GM12874 (cell line): ENCODE measurements at regions not wholly inside any gene's neighbourhood (a gene's known extent, or its start where the extent isn't known, plus 50 kb on each side); places are given as distances from the start of the nearest gene placed in this dataset.

Experiments
- TF ChIP-seq, protein P1 (sequence below): IDR thresholded peaks from 2 replicates; pipeline ENCODE4 v1.5.1; 2011; ENCODE audit warnings: low read depth, mild to moderate bottlenecking, control low read depth, low read length, moderate library complexity; ENCODE audit not compliant: insufficient read depth

DNA sequence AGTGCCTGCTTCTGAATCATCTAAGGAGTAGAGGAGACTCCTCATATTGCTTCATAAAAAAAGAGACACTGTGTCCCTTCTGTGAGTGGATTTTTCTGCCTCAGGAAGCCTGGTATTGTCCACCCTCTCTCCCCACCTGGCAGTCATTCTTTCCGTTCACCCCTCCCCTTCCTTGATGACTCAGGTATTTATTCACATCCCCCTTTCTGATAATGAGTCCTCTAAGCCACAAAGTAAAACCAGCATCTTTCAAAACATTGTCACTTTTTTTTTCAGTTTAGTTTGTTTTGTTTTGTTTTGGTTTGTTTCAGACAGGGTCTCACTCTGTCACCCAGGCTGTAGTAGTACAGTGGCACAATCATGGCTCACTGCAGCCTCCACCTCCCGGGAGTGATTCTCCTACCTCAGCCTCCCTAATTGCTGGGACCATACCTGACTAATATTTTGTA, 65.2 kb upstream of the UBE2E1 start:
- TF ChIP-seq, protein P1, sequence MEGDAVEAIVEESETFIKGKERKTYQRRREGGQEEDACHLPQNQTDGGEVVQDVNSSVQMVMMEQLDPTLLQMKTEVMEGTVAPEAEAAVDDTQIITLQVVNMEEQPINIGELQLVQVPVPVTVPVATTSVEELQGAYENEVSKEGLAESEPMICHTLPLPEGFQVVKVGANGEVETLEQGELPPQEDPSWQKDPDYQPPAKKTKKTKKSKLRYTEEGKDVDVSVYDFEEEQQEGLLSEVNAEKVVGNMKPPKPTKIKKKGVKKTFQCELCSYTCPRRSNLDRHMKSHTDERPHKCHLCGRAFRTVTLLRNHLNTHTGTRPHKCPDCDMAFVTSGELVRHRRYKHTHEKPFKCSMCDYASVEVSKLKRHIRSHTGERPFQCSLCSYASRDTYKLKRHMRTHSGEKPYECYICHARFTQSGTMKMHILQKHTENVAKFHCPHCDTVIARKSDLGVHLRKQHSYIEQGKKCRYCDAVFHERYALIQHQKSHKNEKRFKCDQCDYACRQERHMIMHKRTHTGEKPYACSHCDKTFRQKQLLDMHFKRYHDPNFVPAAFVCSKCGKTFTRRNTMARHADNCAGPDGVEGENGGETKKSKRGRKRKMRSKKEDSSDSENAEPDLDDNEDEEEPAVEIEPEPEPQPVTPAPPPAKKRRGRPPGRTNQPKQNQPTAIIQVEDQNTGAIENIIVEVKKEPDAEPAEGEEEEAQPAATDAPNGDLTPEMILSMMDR = no peak

DNA sequence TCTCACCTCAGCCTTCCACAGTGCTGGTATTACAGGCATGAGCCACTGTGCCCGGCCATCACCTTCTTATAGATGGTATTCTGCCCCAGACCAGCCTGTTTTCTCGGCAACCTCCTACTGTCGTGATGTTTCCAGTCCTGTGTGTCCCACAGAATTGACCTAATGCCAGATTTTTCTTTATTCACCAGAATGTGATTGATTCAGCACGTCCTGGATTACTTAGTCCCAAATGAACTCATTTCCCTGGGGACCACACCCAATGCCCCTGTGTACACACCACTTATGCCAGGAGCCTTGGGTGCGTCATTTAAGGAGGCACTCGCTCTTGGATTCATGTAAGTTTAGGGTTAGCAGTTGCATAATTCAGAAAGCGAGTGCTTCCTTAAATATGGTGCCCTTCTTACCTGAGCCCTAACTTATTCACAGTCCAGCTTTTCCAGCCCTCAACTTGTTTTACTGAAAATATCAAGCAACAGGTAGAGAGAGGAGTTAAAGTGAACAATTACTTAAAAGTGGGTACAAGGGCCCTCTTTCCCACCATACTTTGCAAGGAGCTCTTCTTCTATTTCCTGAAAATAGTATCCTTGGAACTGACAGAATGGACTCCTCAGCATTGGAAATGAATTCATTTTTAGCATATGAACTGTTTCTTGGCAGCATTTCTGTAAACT, 64.6 kb upstream of the UBE2E1 start:
- TF ChIP-seq, protein P1 = no peak

- TF ChIP-seq, protein P1 = no peak
Observed at GRCh38 chr3:23743141-23743784, 62.5 kb upstream of the UBE2E1 start.

- TF ChIP-seq, protein P1 = no peak
Observed at GRCh38 chr3:23746441-23746840, 59.3 kb upstream of the UBE2E1 start.

DNA sequence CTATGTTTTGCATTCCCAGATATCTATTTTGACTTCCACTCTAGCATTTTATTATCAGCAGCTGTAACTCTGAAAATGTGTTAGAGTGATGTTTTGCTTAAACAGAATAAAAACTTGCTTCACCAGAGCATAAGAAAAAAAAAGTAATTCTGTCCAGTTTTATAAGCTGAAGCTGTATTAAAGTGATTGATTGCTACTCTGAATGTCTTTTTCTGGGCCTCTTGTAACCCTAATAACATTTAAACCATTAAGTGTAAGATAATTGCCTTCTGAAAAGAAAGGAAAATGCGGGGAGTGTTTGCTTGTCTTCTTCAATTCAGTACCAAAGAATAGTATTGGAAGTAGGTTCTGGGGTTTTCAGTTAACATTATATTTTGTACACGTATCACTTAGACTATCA, 57.9 kb upstream of the UBE2E1 start:
- TF ChIP-seq, protein P1 = no peak

GRCh38 chr3:23748398-23749110, 57.2 kb upstream of the UBE2E1 start:
- TF ChIP-seq, protein P1 = no peak

GRCh38 chr3:23749609-23750008, 56.1 kb upstream of the UBE2E1 start:
- TF ChIP-seq, protein P1 = no peak
